Upper lobe of left lung (tissue), 6 donors: ENCODE measurements at regions not wholly inside any gene's neighbourhood (a gene's known extent, or its start where the extent isn't known, plus 50 kb on each side); places are given as distances from the start of the nearest gene placed in this dataset.

Experiments
- ATAC-seq, 2 donors: fragments of 200-7000 bp; cut with Tn5 transposase; one replicate each; pipeline ENCODE4 v1.9.1; 2022; ENCODE audit warnings: mild to moderate bottlenecking in 2 of 2, moderate library complexity in 2 of 2; ENCODE audit not compliant: low FRiP score in 2 of 2
- DNase-seq, 2 donors: peaks; one replicate each; pipeline ENCODE4 v3.0.0-alpha.2; 2019 to 2020
- H3K27ac ChIP-seq, 4 donors: fragments of 200-600 bp; sonication (generic); one replicate each; pipeline ENCODE4 v1.5.1; 2016 to 2019
- H3K27me3 ChIP-seq, 4 donors: fragments of 200-600 bp; sonication (generic); one replicate each; pipeline ENCODE4 v1.5.1; 2017 to 2019
- H3K36me3 ChIP-seq, 4 donors: fragments of 200-600 bp; sonication (generic); one replicate each; pipeline ENCODE4 v1.5.1; 2016 to 2019
- H3K4me1 ChIP-seq, 4 donors: fragments of 200-600 bp; sonication (generic); one replicate each; pipeline ENCODE4 v1.5.1; 2018 to 2019
- H3K4me3 ChIP-seq, 4 donors: fragments of 200-600 bp; sonication (generic); one replicate each; pipeline ENCODE4 v1.5.1; 2017 to 2019; ENCODE audit warnings: mild to moderate bottlenecking in 2 of 4, moderate library complexity in 1 of 4
- H3K9me3 ChIP-seq, 4 donors: fragments of 200-600 bp; sonication (generic); one replicate each; pipeline ENCODE4 v1.5.1; 2018 to 2019
- EP300 ChIP-seq, 4 donors: sonication (generic); formaldehyde crosslinking; IDR thresholded peaks; one replicate each; pipeline ENCODE4 v1.5.1; 2017; ENCODE audit warnings: antibody characterized with exemption in 4 of 4, control low read depth in 2 of 4
- POLR2A ChIP-seq, 4 donors: fragments of 450-650 bp; IDR thresholded peaks; one replicate each; pipeline ENCODE4 v1.5.1; 2016 to 2017; ENCODE audit warnings: antibody characterized with exemption in 4 of 4, mild to moderate bottlenecking in 2 of 4
- POLR2AphosphoS5 ChIP-seq, 2 donors: sonication (generic); formaldehyde crosslinking; IDR thresholded peaks; one replicate each; pipeline ENCODE4 v1.5.1; 2017; ENCODE audit warnings: antibody characterized with exemption in 2 of 2
- WGBS, 2 donors: methylation state at CpG; one replicate each; pipeline ENCODE4 v1.1.5; 2017 to 2018; 5-methylcytosine and 5-hydroxymethylcytosine counted together
- TF ChIP-seq, protein P1 (sequence below), 6 experiments: fragments of 450-650 bp in 4 of 6; fragments of 200-600 bp in 2 of 6; sonication (generic) in 2 of 6; IDR thresholded peaks; one replicate each; pipeline ENCODE4 v1.5.1; 2016 to 2019; ENCODE audit warnings: antibody characterized with exemption in 6 of 6
- donor health status: DM: no; HTN: no; CAD: no; lungs with moderate emphysema.
- donor health status: DM: no; HTN: yes; CAD: no; lungs with severe emphysema.

- H3K36me3 ChIP-seq = no peaks in the 10 kb centered on the region
- 62 to 68% methylated on average over 1 of the region's 1 CpG for WGBS, 2 donors
- H3K27me3 ChIP-seq = no peaks in the 10 kb centered on the region
- ATAC-seq (no peak), DNase-seq (no peak)
- H3K9me3 ChIP-seq = peaks cover 0 to 12% (median 0%) of the 10 kb centered on the region in 4 donors
- H3K4me3 ChIP-seq = no peak overlapping the region
- no peak overlapping the region for H3K27ac ChIP-seq
- TF ChIP-seq, protein P1, sequence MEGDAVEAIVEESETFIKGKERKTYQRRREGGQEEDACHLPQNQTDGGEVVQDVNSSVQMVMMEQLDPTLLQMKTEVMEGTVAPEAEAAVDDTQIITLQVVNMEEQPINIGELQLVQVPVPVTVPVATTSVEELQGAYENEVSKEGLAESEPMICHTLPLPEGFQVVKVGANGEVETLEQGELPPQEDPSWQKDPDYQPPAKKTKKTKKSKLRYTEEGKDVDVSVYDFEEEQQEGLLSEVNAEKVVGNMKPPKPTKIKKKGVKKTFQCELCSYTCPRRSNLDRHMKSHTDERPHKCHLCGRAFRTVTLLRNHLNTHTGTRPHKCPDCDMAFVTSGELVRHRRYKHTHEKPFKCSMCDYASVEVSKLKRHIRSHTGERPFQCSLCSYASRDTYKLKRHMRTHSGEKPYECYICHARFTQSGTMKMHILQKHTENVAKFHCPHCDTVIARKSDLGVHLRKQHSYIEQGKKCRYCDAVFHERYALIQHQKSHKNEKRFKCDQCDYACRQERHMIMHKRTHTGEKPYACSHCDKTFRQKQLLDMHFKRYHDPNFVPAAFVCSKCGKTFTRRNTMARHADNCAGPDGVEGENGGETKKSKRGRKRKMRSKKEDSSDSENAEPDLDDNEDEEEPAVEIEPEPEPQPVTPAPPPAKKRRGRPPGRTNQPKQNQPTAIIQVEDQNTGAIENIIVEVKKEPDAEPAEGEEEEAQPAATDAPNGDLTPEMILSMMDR (IDR thresholded peaks at IDR 0.05) = no peak
- TF ChIP-seq EP300 (IDR thresholded peaks at IDR 0.05) (no peak), POLR2AphosphoS5 (IDR thresholded peaks at IDR 0.05) (no peak), POLR2A (IDR thresholded peaks at IDR 0.05) (no peak)
- H3K4me1 ChIP-seq = no peaks in the 10 kb centered on the region
Measured at GRCh38 chr13:90498096-90498495, 849.4 kb upstream of the MIR17HG start.

GRCh38 chr13:90498816-90499215, 848.7 kb upstream of the MIR17HG start:
- Histone ChIP-seq H3K9me3 (peaks cover 0 to 6% (median 0%) of the 10 kb centered on the region in 4 donors), H3K36me3 (no peaks in the 10 kb centered on the region), H3K4me3 (no peak overlapping the region), H3K4me1 (no peaks in the 10 kb centered on the region), H3K27ac (no peak overlapping the region), H3K27me3 (no peaks in the 10 kb centered on the region)
- ATAC-seq (no peak), DNase-seq (no peak)
- TF ChIP-seq, protein P1 (IDR thresholded peaks at IDR 0.05) = no peak
- no peak for TF ChIP-seq POLR2AphosphoS5 (IDR thresholded peaks at IDR 0.05)
- no peak for TF ChIP-seq POLR2A (IDR thresholded peaks at IDR 0.05)
- no peak for TF ChIP-seq EP300 (IDR thresholded peaks at IDR 0.05)
- 33 to 46% methylated on average over 1 of the region's 1 CpG for WGBS, 2 donors

GRCh38 chr13:90500569-90500968, 846.9 kb upstream of the MIR17HG start:
- no peak overlapping the region for H3K4me3 ChIP-seq
- no peaks in the 10 kb centered on the region for H3K9me3 ChIP-seq
- H3K4me1 ChIP-seq = no peaks in the 10 kb centered on the region
- WGBS, 2 donors = 44 to 62% methylated on average over 2 of the region's 2 CpGs
- no peaks in the 10 kb centered on the region for H3K36me3 ChIP-seq
- no peak for ATAC-seq
- TF ChIP-seq POLR2AphosphoS5 (IDR thresholded peaks at IDR 0.05) (no peak), POLR2A (IDR thresholded peaks at IDR 0.05) (no peak), EP300 (IDR thresholded peaks at IDR 0.05) (no peak)
- TF ChIP-seq, protein P1 (IDR thresholded peaks at IDR 0.05) = no peak
- no peak overlapping the region for H3K27ac ChIP-seq
- no peak for DNase-seq
- no peaks in the 10 kb centered on the region for H3K27me3 ChIP-seq

DNA sequence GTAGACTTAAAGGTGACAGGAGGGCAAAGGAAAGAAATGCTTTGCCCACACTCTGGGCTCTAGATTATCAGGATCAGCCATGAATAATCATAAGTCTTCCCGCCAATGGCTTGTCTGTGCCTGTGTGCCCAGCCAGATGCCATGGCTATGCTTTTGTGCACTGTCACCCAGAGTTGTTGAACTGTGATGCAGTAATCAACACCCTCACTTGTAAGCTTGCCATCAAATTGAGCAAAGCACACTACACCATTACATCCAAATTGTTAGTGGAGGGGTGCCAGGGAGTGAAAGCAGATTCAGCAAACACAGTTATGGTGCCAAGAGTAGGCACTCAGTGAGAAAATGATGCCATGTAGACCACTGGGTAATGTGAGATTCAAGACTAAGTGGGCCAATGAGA, 845.3 kb upstream of the MIR17HG start:
- Histone ChIP-seq H3K4me1 (no peaks in the 10 kb centered on the region), H3K27me3 (no peaks in the 10 kb centered on the region), H3K9me3 (no peaks in the 10 kb centered on the region), H3K36me3 (no peaks in the 10 kb centered on the region), H3K4me3 (no peak overlapping the region), H3K27ac (no peak overlapping the region)
- TF ChIP-seq, protein P1 (IDR thresholded peaks at IDR 0.05) = no peak
- no peak for TF ChIP-seq EP300 (IDR thresholded peaks at IDR 0.05)
- TF ChIP-seq POLR2A (IDR thresholded peaks at IDR 0.05) = no peak
- ATAC-seq (no peak), DNase-seq (no peak)
- WGBS, 2 donors = 100% methylated on average over 1 of the region's 1 CpG

DNA sequence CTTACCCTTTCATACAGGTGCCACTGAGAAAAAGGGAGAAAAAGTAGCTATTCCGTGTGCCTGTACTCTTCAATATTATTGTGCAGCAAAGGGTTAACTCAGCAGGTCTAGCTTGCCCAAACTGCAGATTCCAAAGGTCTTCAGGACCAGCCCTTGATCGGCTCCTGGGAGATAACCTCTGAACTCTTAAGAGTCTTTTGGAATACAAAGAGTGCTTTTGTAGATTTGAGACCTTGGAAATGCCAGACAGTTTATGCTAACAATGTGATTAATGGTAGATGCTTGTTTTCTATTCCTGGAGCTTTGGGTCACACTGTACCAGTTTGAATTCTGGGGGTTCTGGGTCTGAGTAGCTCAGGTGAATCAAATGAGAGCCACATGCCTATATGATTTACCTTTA, 844.7 kb upstream of the MIR17HG start:
- Histone ChIP-seq H3K36me3 (no peaks in the 10 kb centered on the region), H3K27ac (no peak overlapping the region), H3K27me3 (no peaks in the 10 kb centered on the region), H3K9me3 (no peaks in the 10 kb centered on the region), H3K4me1 (no peaks in the 10 kb centered on the region), H3K4me3 (no peak overlapping the region)
- no peak for DNase-seq
- WGBS, 2 donors = 31 to 39% methylated on average over 2 of the region's 2 CpGs
- no peak for TF ChIP-seq POLR2AphosphoS5 (IDR thresholded peaks at IDR 0.05)
- TF ChIP-seq, protein P1 (IDR thresholded peaks at IDR 0.05) = no peak
- no peak for TF ChIP-seq EP300 (IDR thresholded peaks at IDR 0.05)
- TF ChIP-seq POLR2A (IDR thresholded peaks at IDR 0.05) = no peak
- no peak for ATAC-seq
